Vagina (tissue), 2 donors: ENCODE measurements at regions not wholly inside any gene's neighbourhood (a gene's known extent, or its start where the extent isn't known, plus 50 kb on each side); places are given as distances from the start of the nearest gene placed in this dataset.
"Not testable (repeated sequence)": the region's sequence is repeated elsewhere in the genome, so short reads cannot be mapped to it uniquely, and the experiment has no call there.

Source experiments
- POLR2A ChIP-seq, 2 donors: fragments of 450-650 bp; IDR thresholded peaks; one replicate each; pipeline ENCODE4 v1.6.1; 2017; ENCODE audit warnings: antibody characterized with exemption in 2 of 2, mild to moderate bottlenecking in 2 of 2, moderate library complexity in 2 of 2
- TF ChIP-seq, protein P1 (sequence below), 3 experiments: fragments of 450-650 bp in 2 of 3; fragments of 200-600 bp in 1 of 3; sonication (generic) in 1 of 3; IDR thresholded peaks; one replicate each; pipeline ENCODE4 v1.5.1; 2017 to 2019; ENCODE audit warnings: antibody characterized with exemption in 3 of 3, mild to moderate bottlenecking in 2 of 3, moderate library complexity in 2 of 3

DNA sequence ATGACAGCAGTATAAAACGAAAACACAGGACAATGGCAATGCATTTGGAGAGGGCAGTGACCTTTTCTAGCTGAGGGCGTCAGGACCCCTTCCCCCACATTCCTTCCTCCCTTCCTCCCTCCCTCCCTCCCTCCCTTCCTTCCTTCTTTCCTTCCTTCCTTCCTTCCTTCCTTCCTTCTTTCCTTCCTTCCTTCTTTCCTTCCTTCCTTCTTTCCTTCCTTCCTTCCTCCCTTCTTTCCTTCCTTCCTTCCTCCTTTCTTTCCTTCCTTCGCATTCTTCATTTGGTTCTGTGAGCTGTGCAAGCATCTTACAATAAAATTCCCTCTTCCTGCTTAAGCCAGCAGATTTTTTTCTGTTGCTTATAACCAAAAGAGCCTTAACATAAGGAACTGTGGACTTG, 76.7 kb upstream of the FYN start:
- TF ChIP-seq, protein P1, sequence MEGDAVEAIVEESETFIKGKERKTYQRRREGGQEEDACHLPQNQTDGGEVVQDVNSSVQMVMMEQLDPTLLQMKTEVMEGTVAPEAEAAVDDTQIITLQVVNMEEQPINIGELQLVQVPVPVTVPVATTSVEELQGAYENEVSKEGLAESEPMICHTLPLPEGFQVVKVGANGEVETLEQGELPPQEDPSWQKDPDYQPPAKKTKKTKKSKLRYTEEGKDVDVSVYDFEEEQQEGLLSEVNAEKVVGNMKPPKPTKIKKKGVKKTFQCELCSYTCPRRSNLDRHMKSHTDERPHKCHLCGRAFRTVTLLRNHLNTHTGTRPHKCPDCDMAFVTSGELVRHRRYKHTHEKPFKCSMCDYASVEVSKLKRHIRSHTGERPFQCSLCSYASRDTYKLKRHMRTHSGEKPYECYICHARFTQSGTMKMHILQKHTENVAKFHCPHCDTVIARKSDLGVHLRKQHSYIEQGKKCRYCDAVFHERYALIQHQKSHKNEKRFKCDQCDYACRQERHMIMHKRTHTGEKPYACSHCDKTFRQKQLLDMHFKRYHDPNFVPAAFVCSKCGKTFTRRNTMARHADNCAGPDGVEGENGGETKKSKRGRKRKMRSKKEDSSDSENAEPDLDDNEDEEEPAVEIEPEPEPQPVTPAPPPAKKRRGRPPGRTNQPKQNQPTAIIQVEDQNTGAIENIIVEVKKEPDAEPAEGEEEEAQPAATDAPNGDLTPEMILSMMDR (IDR thresholded peaks at IDR 0.05) = not testable (repeated sequence)
- TF ChIP-seq POLR2A (IDR thresholded peaks at IDR 0.05) = not testable (repeated sequence)
